GM18505 (cell line): ENCODE measurements at regions not wholly inside any gene's neighbourhood (a gene's known extent, or its start where the extent isn't known, plus 50 kb on each side); places are given as distances from the start of the nearest gene placed in this dataset.

Experiments
- ATAC-seq: cut with Tn5 transposase; IDR thresholded peaks from one replicate; pipeline ENCODE4 v1.9.1; 2021; ENCODE audit not compliant: unreplicated experiment
- POLR2A ChIP-seq: IDR thresholded peaks from 4 replicates; pipeline ENCODE4 v1.6.1; 2011; ENCODE audit warnings: borderline replicate concordance; ENCODE audit not compliant: insufficient read depth, insufficient read length; ENCODE audit errors: extremely low read depth

- TF ChIP-seq POLR2A, result no peak
- ATAC-seq, result no peak
Measured at GRCh38 chr2:220143336-220143735, 515.9 kb downstream of the SLC4A3 start.

GRCh38 chr2:220144411-220144810, 517.0 kb downstream of the SLC4A3 start:
- no peak for TF ChIP-seq POLR2A
- no peak for ATAC-seq

- no peak for TF ChIP-seq POLR2A
- ATAC-seq, result no peak
Measured at GRCh38 chr2:220147161-220148038, 520.0 kb downstream of the SLC4A3 start.

- no peak for TF ChIP-seq POLR2A
- no peak for ATAC-seq
Measured at GRCh38 chr2:220148471-220149248, 521.2 kb downstream of the SLC4A3 start.

GRCh38 chr2:220151341-220151740, 523.9 kb downstream of the SLC4A3 start:
- ATAC-seq, result no peak
- no peak for TF ChIP-seq POLR2A

- ATAC-seq, result no peak
- no peak for TF ChIP-seq POLR2A
Measured at GRCh38 chr2:220152281-220152935, 525.0 kb downstream of the SLC4A3 start.

- no peak for ATAC-seq
- no peak for TF ChIP-seq POLR2A
Measured at GRCh38 chr2:220153118-220153517, 525.7 kb downstream of the SLC4A3 start.

- TF ChIP-seq POLR2A, result no peak
- no peak for ATAC-seq
Measured at GRCh38 chr2:220154304-220154703, 526.9 kb downstream of the SLC4A3 start.

- no peak for ATAC-seq
- no peak for TF ChIP-seq POLR2A
Measured at GRCh38 chr2:220157312-220157711, 529.9 kb downstream of the SLC4A3 start.

- ATAC-seq, result no peak
- TF ChIP-seq POLR2A, result no peak
Measured at GRCh38 chr2:220159738-220160137, 532.3 kb downstream of the SLC4A3 start.

GRCh38 chr2:220162320-220162719, 534.9 kb downstream of the SLC4A3 start:
- TF ChIP-seq POLR2A, result no peak
- no peak for ATAC-seq

GRCh38 chr2:220163486-220163885, 536.1 kb downstream of the SLC4A3 start:
- TF ChIP-seq POLR2A, result no peak
- no peak for ATAC-seq

- no peak for TF ChIP-seq POLR2A
- ATAC-seq, result no peak
Measured at GRCh38 chr2:220165401-220165800, 538.0 kb downstream of the SLC4A3 start.
